ENCODE measurements at regions not wholly inside any gene's neighbourhood (a gene's known extent, or its start where the extent isn't known, plus 50 kb on each side); places are given as distances from the start of the nearest gene placed in this dataset.

- TF ChIP-seq CTCF (IDR thresholded peaks at IDR 0.05; ENCODE audit: low read depth, low read length) (no peak), EZH2phosphoT487 (IDR thresholded peaks at IDR 0.05; ENCODE audit: low read depth) (no peak)
Measured at GRCh38 chr16:73116576-73116975, 68.6 kb upstream of the ZFHX3 start.
